ENCODE measurements at regions not wholly inside any gene's neighbourhood (a gene's known extent, or its start where the extent isn't known, plus 50 kb on each side); places are given as distances from the start of the nearest gene placed in this dataset.

GRCh38 chr5:155987265-155987810 lies 339.6 kb upstream of the SGCD start:
- DNase-seq (ENCODE audit: low read depth): no peak

- no peak for DNase-seq (ENCODE audit: low read depth)
Observed at GRCh38 chr5:155989879-155990278, 337.1 kb upstream of the SGCD start.

- no peak for DNase-seq (ENCODE audit: low read depth)
Observed at GRCh38 chr5:155996123-155996522, 330.8 kb upstream of the SGCD start.

GRCh38 chr5:155998257-155998656 lies 328.7 kb upstream of the SGCD start:
- DNase-seq (ENCODE audit: low read depth): no peak

GRCh38 chr5:156000115-156000514 lies 326.8 kb upstream of the SGCD start:
- no peak for DNase-seq (ENCODE audit: low read depth)

GRCh38 chr5:156004754-156005153 lies 322.2 kb upstream of the SGCD start:
- DNase-seq (ENCODE audit: low read depth): no peak

GRCh38 chr5:156006026-156006647 lies 320.8 kb upstream of the SGCD start:
- no peak for DNase-seq (ENCODE audit: low read depth)

GRCh38 chr5:156008844-156009243 lies 318.1 kb upstream of the SGCD start:
- DNase-seq (ENCODE audit: low read depth): no peak

- DNase-seq (ENCODE audit: low read depth): no peak
Observed at GRCh38 chr5:156009583-156009982, 317.4 kb upstream of the SGCD start.

GRCh38 chr5:156015137-156015536 lies 311.8 kb upstream of the SGCD start:
- no peak for DNase-seq (ENCODE audit: low read depth)

- DNase-seq (ENCODE audit: low read depth): no peak
Observed at GRCh38 chr5:156019130-156019529, 307.8 kb upstream of the SGCD start.

GRCh38 chr5:156019571-156020180 lies 307.3 kb upstream of the SGCD start:
- no peak for DNase-seq (ENCODE audit: low read depth)

GRCh38 chr5:156020647-156021046 lies 306.3 kb upstream of the SGCD start:
- DNase-seq (ENCODE audit: low read depth): no peak

- no peak for DNase-seq (ENCODE audit: low read depth)
Observed at GRCh38 chr5:156021866-156022265, 305.1 kb upstream of the SGCD start.

GRCh38 chr5:156025656-156026055 lies 301.3 kb upstream of the SGCD start:
- DNase-seq (ENCODE audit: low read depth): no peak

- DNase-seq (ENCODE audit: low read depth): no peak
Observed at GRCh38 chr5:156031181-156031580, 295.8 kb upstream of the SGCD start.

- no peak for DNase-seq (ENCODE audit: low read depth)
Observed at GRCh38 chr5:156036640-156037039, 290.3 kb upstream of the SGCD start.

- DNase-seq (ENCODE audit: low read depth): no peak
Observed at GRCh38 chr5:156037151-156037909, 289.6 kb upstream of the SGCD start.

GRCh38 chr5:156042726-156043125 lies 284.2 kb upstream of the SGCD start:
- DNase-seq (ENCODE audit: low read depth): no peak

- DNase-seq (ENCODE audit: low read depth): no peak
Observed at GRCh38 chr5:156043351-156043750, 283.6 kb upstream of the SGCD start.

GRCh38 chr5:156051972-156052371 lies 275.0 kb upstream of the SGCD start:
- DNase-seq (ENCODE audit: low read depth): no peak

GRCh38 chr5:156052656-156053055 lies 274.3 kb upstream of the SGCD start:
- DNase-seq (ENCODE audit: low read depth): no peak

- no peak for DNase-seq (ENCODE audit: low read depth)
Observed at GRCh38 chr5:156053056-156053455, 273.9 kb upstream of the SGCD start.

Data from non-pigmented ciliary epithelial cell (primary cell).